ENCODE measurements at regions not wholly inside any gene's neighbourhood (a gene's known extent, or its start where the extent isn't known, plus 50 kb on each side); places are given as distances from the start of the nearest gene placed in this dataset.
"Not testable (repeated sequence)": the region's sequence is repeated elsewhere in the genome, so short reads cannot be mapped to it uniquely, and the experiment has no call there.

DNA sequence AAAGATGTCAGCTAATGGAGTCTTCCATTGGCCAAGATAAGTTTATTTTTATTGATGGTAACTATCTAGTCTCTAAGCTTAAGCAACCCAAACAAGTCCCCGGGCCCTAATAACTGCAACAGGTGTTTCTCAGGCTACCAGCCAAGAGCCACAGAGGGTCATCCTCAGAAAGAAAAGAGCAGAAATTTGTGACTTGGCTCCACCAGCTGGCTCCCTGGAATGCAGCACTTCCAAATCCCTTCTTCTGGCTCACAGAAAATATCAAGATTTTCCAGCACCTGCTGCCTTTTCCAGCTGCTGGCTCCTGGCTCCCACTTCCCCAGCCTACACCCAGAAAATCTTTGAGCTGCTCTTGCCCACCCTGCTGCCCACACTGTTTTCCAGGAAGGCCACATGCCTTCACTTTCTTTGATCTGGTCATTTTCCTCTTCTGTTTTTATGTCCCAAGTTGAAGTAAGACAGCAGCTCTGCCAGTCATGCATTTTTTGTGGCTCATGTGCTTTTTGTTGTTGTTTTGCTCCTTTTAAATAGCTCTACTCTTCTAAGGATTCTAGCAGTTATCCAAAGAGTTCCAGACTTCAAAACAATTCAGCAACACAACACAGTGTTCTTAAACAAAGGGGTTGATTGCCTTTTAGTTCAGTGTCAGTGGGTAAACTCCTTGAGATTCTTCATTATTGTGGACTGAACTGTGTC is 151.0 kb upstream of the SMLR1 start:
- no peak for DNase-seq

GRCh38 chr6:130676773-130677144 is 150.4 kb upstream of the SMLR1 start:
- DNase-seq = no peak

- no peak for DNase-seq
These were observed 149.9 kb upstream of the SMLR1 start for GRCh38 chr6:130677312-130677711.

- no peak for DNase-seq
These were observed 149.4 kb upstream of the SMLR1 start for GRCh38 chr6:130677766-130678165.

DNA sequence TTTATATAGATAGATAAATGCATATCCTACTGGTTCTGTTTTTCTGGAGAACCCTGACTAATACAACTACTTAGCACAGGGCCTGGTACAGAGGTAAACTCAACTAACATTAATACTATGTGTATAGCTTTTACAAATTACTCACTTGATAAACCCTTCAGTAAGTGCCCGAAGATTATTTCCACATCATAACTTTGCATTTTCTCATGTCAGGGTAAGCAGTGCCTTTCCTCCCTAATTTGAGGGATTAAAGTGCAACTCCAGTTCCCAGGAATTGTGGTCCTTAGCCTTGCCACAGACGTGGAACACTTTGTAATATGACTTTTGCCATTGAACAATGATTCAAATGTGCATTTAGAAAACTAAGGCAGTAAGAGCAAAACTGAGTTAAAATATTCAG is 147.5 kb upstream of the SMLR1 start:
- DNase-seq = no peak

- DNase-seq = no peak
These were observed 147.1 kb upstream of the SMLR1 start for GRCh38 chr6:130680116-130680515.

DNA sequence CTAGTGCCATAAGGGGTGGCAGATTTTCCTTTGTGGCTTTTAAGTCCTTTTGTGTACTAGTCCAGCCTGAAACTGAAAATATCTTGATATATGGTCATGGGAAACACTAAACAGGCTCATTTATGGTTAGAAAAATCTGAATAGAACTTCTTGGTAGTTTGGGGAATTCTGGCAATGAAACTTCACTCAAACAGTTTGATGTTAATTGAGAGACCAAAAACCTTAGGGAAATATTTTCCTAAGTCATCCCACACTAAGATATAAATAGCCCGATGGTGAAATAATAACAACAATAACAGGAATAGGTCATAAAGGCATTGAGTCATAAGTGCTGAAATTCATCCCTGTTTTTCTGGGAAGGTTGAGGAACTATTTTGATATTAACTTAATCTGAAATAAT is 146.2 kb upstream of the SMLR1 start:
- no peak for DNase-seq

- DNase-seq = no peak
These were observed 145.1 kb upstream of the SMLR1 start for GRCh38 chr6:130682066-130682465.

DNA sequence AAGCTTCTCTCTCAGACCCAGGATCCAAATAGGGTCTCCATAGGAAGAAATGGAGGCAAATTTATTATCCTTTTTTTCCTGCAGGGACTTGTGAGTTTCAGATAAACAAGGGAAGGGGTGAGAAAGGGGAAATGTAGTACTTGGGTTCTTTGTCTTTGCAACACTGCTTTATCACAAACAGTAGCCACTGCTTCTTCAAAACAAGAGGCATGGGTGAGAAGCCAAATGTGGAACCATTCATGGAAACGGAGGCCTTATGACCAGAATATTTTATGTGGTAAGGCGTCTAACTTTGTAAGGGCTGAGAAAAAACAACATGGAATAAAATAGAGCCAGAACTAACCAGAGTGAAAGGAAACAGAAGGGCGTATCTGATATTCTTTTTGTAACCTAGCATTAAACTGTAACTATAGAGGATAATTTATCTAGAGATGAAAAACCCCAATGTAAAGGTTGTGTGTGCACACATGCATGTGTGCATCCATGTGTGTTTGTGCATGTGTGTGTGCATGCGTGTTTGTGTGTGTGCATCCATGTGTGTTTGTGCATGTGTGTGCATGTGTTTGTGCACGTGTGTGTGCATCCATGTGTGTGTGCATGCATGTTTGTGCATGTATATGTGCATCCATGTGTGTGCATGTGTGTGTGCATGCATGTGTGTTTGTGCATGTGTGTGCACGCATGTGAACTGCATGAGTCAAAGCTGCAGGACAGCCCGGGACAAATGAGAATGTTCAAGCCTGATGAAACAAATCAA is 143.3 kb upstream of the SMLR1 start:
- no peak for DNase-seq

DNA sequence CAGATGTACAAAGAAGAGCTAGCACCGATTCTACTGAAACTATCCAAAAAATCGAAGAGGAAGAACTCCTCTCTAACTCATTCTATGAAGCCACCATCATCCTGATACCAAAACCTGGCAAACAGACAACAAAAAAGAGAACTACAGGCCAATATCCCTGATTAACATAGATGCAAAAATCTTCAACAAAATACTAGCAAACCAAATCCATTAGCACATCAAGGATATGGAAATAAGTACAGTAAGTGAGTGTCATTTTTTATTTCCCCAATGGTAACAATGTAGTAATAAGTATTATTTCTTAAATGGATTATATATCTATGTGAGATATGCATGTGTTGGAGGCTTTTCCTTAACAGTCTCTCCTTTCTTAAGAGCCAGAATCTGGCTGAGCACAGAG is 134.5 kb upstream of the SMLR1 start:
- DNase-seq = no peak

GRCh38 chr6:130693944-130694343 is 133.3 kb upstream of the SMLR1 start:
- DNase-seq = no peak

- no peak for DNase-seq
These were observed 132.6 kb upstream of the SMLR1 start for GRCh38 chr6:130694606-130695005.

- DNase-seq = no peak
These were observed 130.4 kb upstream of the SMLR1 start for GRCh38 chr6:130696806-130697205.

- DNase-seq = no peak
These were observed 129.8 kb upstream of the SMLR1 start for GRCh38 chr6:130697271-130697994.

DNA sequence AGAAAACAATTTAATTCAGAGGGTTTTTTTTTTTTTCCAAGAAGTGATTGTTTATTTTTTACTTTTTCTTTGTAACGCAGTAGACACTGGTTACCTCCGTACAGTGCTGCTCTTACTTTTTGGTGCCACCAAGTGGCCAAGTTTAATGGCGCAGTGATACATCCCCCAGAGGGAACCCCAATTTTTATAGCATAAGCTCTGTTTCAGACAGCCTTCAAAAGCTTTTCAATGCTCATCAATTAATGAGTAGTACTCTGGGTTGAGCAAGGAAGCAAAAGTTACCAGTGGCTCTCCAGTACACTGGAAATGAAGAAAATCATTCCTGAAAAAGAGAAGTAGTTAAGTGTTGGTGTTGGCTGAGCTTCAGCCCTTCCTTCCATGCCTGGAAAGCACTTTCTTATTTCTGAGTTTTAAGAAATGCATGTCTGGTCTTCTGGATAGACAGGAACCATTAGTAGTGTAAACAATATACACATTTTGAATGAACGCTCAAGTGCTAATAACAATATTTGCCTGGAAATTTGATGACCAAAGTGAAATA is 129.1 kb upstream of the SMLR1 start:
- DNase-seq = peak; percentile 37 to 39

GRCh38 chr6:130699742-130700141 is 127.5 kb upstream of the SMLR1 start:
- DNase-seq = peak in 1 of 2 experiments; percentile 14

GRCh38 chr6:130700397-130700796 is 126.8 kb upstream of the SMLR1 start:
- DNase-seq = no peak

GRCh38 chr6:130708338-130708737 is 118.9 kb upstream of the SMLR1 start:
- DNase-seq = no peak

DNA sequence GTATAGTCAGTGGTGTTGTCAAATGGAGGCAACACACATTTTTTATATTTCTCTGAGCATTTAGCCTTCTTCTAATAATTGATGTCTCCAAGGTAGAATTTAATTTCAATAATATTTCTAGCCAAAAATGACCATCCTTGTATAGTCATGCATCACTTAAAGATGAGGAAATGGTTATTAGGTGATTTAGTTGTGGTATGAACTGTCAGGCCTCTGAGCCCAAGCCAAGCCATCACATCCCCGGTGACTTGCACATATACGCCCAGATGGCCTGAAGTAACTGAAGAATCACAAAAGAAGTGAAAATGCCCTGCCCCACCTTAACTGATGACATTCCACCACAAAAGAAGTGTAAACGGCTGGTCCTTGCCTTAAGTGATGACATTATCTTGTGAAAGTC is 115.6 kb upstream of the SMLR1 start:
- not testable (repeated sequence) for DNase-seq

- DNase-seq = no peak
These were observed 114.1 kb upstream of the SMLR1 start for GRCh38 chr6:130713144-130713543.

- DNase-seq = no peak
These were observed 112.1 kb upstream of the SMLR1 start for GRCh38 chr6:130715058-130715457.

DNA sequence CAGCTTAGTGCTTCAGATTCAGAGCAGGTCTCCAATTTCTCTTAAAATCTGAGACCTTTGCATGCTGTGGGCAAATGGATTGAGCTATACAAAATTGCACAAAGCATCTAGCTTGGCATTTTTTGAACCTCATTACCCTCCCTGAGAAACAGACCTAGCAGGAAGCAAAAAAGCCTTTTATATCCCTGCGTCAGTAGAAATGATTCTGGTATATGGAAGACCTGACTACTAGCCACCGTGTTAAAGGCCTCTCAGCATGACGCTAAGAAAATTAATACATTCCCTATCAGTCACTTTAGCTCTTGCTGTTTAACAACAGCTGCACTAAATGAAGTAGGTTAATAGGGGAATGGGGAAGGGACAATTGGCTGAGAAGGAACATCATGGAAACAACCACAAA is 110.7 kb upstream of the SMLR1 start:
- no peak for DNase-seq

DNA sequence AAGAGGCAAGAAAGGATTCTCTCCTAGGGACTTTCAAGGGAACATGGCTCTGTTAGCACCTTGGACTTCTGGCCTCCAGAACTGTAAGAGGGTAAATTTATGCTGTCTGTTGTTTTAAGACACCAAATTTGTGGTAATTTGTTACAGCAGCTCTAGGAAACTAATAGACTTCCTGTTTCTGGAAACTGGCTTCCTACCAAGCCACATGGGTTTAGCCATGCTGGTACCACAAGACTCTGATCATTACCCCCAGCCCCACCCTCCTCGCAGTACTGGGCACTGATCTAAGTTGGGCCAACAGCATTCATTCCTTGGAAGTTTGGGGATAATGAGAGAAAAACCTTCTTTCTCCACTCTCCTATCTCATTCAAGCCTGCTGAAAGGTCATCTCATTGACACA is 109.5 kb upstream of the SMLR1 start:
- DNase-seq = peak in 1 of 2 experiments; percentile 20
